HEK293 (cell line): ENCODE measurements at regions not wholly inside any gene's neighbourhood (a gene's known extent, or its start where the extent isn't known, plus 50 kb on each side); places are given as distances from the start of the nearest gene placed in this dataset.
A peak's percentile ranks its signal among the peaks of the same experiment; 100 is the strongest.

ENCODE experiments used
- CTCF ChIA-PET: fragments of 350-600 bp; formaldehyde crosslinking; extraction: SDS; loops from one replicate; lab custom pipeline; 2021; ENCODE audit warnings: antibody characterized with exemption; lab: Yijun Ruan, JAX
- POLR2A ChIA-PET: fragments of 300-600 bp; formaldehyde crosslinking; extraction: SDS; loops from one replicate; lab custom pipeline; 2020; ENCODE audit warnings: antibody characterized with exemption, inconsistent platforms; lab: Yijun Ruan, JAX
- H3K27ac ChIP-seq: fragments of 200-500 bp; sonication (Bioruptor generic); 2 replicates; pipeline ENCODE4 v1.5.1; 2014; ENCODE audit warnings: low read depth, low read length, control low read depth, inconsistent platforms; ENCODE audit errors: extremely low read depth
- H3K36me3 ChIP-seq, 2 experiments: fragments of 200-500 bp in 1 of 2; sonication (Bioruptor generic) in 1 of 2; 1 replicate in 1 of 2; 2 replicates in 1 of 2; pipeline ENCODE4 v1.5.1; 2014 to 2017; ENCODE audit warnings: inconsistent platforms in 2 of 2, low read length in 2 of 2; ENCODE audit not compliant: control insufficient read depth in 2 of 2, insufficient read depth in 1 of 2
- H3K4me1 ChIP-seq: fragments of 200-500 bp; sonication (Bioruptor generic); 2 replicates; pipeline ENCODE4 v1.5.1; 2014; ENCODE audit warnings: mild to moderate bottlenecking, low read length, inconsistent platforms; ENCODE audit not compliant: control insufficient read depth, insufficient read depth
- H3K4me3 ChIP-seq: 2 replicates; pipeline ENCODE4 v1.5.1; 2011; ENCODE audit warnings: low read depth, mild to moderate bottlenecking, control low read depth, low read length, moderate library complexity
- H3K9me3 ChIP-seq: fragments of 200-500 bp; sonication (Bioruptor generic); 2 replicates; pipeline ENCODE4 v1.5.1; 2014; ENCODE audit warnings: low read depth, low read length, inconsistent platforms; ENCODE audit not compliant: control insufficient read depth, insufficient read depth
- GFI1B ChIP-seq: fragments of 450-650 bp; formaldehyde crosslinking; IDR thresholded peaks from 2 replicates; pipeline ENCODE4 v1.5.1; 2016; ENCODE audit warnings: missing biosample characterization, missing genetic modification characterization
- GLIS1 ChIP-seq: fragments of 450-650 bp; formaldehyde crosslinking; IDR thresholded peaks from 2 replicates; pipeline ENCODE4 v1.5.1; 2016; ENCODE audit warnings: missing biosample characterization, missing genetic modification characterization
- KLF1 ChIP-seq: fragments of 450-650 bp; formaldehyde crosslinking; IDR thresholded peaks from 2 replicates; pipeline ENCODE4 v1.5.1; 2016; ENCODE audit warnings: missing biosample characterization, missing genetic modification characterization
- MYNN ChIP-seq: fragments of 450-650 bp; formaldehyde crosslinking; IDR thresholded peaks from 2 replicates; pipeline ENCODE4 v1.5.1; 2016; ENCODE audit warnings: missing biosample characterization, missing genetic modification characterization, borderline replicate concordance
- PRDM1 ChIP-seq: fragments of 450-650 bp; formaldehyde crosslinking; IDR thresholded peaks from 2 replicates; pipeline ENCODE4; 2016; ENCODE audit warnings: missing biosample characterization, missing genetic modification characterization
- ZIC2 ChIP-seq: fragments of 450-650 bp; formaldehyde crosslinking; IDR thresholded peaks from 2 replicates; pipeline ENCODE4 v1.5.1; 2016; ENCODE audit warnings: missing biosample characterization, missing genetic modification characterization
- ZNF16 ChIP-seq: fragments of 450-650 bp; formaldehyde crosslinking; IDR thresholded peaks from 2 replicates; pipeline ENCODE4 v1.5.1; 2016; ENCODE audit warnings: low read depth, missing biosample characterization, missing genetic modification characterization
- ZNF302 ChIP-seq: fragments of 450-650 bp; formaldehyde crosslinking; IDR thresholded peaks from 2 replicates; pipeline ENCODE4 v1.5.1; 2016; ENCODE audit warnings: missing biosample characterization, missing genetic modification characterization, low read depth
- ZNF37A ChIP-seq: fragments of 450-650 bp; IDR thresholded peaks from 2 replicates; pipeline ENCODE4 v1.5.1; 2018; ENCODE audit warnings: missing biosample characterization, missing genetic modification characterization
- ZNF423 ChIP-seq: fragments of 450-650 bp; formaldehyde crosslinking; IDR thresholded peaks from 2 replicates; pipeline ENCODE4 v1.5.1; 2016; ENCODE audit warnings: missing biosample characterization, missing genetic modification characterization
- ZNF433 ChIP-seq: fragments of 450-650 bp; formaldehyde crosslinking; IDR thresholded peaks from 2 replicates; pipeline ENCODE4 v1.5.1; 2016; ENCODE audit warnings: missing biosample characterization, missing genetic modification characterization, low read depth
- ZNF560 ChIP-seq: fragments of 450-650 bp; formaldehyde crosslinking; IDR thresholded peaks from 2 replicates; pipeline ENCODE4 v1.5.1; 2017; ENCODE audit warnings: missing biosample characterization, missing genetic modification characterization, borderline replicate concordance
- ZNF621 ChIP-seq: fragments of 450-650 bp; formaldehyde crosslinking; IDR thresholded peaks from 2 replicates; pipeline ENCODE4 v1.5.1; 2017; ENCODE audit warnings: missing biosample characterization, missing genetic modification characterization
- ZNF624 ChIP-seq: fragments of 450-650 bp; formaldehyde crosslinking; IDR thresholded peaks from 2 replicates; pipeline ENCODE4 v1.5.1; 2017; ENCODE audit warnings: missing biosample characterization, missing genetic modification characterization
- ZNF626 ChIP-seq: fragments of 450-650 bp; sonication (Bioruptor Pico); formaldehyde crosslinking; IDR thresholded peaks from 2 replicates; pipeline ENCODE4 v1.5.1; 2018; ENCODE audit warnings: missing biosample characterization, missing genetic modification characterization, inconsistent platforms
- ZNF664 ChIP-seq: fragments of 450-650 bp; formaldehyde crosslinking; IDR thresholded peaks from 2 replicates; pipeline ENCODE4 v1.5.1; 2016; ENCODE audit warnings: missing biosample characterization, missing genetic modification characterization
- ZNF843 ChIP-seq: fragments of 450-650 bp; formaldehyde crosslinking; IDR thresholded peaks from 2 replicates; pipeline ENCODE4 v1.5.1; 2016; ENCODE audit warnings: missing biosample characterization, missing genetic modification characterization
- TF ChIP-seq, protein P1 (sequence below): fragments of 450-650 bp; formaldehyde crosslinking; IDR thresholded peaks from 2 replicates; pipeline ENCODE4 v1.5.1; 2016; ENCODE audit warnings: missing biosample characterization, missing genetic modification characterization
- TF ChIP-seq, protein P2 (sequence below): fragments of 450-650 bp; formaldehyde crosslinking; conservative IDR thresholded peaks from 2 replicates; pipeline ENCODE4 v1.5.1; 2016; ENCODE audit warnings: low read depth, missing biosample characterization, missing genetic modification characterization
- TF ChIP-seq, protein P3 (sequence below): fragments of 450-650 bp; formaldehyde crosslinking; IDR thresholded peaks from 2 replicates; pipeline ENCODE4; 2016; ENCODE audit warnings: missing biosample characterization, missing genetic modification characterization
- TF ChIP-seq, protein P4 (sequence below): fragments of 450-650 bp; formaldehyde crosslinking; IDR thresholded peaks from 2 replicates; pipeline ENCODE4 v1.5.1; 2016; ENCODE audit warnings: missing biosample characterization, missing genetic modification characterization, low read depth

DNA sequence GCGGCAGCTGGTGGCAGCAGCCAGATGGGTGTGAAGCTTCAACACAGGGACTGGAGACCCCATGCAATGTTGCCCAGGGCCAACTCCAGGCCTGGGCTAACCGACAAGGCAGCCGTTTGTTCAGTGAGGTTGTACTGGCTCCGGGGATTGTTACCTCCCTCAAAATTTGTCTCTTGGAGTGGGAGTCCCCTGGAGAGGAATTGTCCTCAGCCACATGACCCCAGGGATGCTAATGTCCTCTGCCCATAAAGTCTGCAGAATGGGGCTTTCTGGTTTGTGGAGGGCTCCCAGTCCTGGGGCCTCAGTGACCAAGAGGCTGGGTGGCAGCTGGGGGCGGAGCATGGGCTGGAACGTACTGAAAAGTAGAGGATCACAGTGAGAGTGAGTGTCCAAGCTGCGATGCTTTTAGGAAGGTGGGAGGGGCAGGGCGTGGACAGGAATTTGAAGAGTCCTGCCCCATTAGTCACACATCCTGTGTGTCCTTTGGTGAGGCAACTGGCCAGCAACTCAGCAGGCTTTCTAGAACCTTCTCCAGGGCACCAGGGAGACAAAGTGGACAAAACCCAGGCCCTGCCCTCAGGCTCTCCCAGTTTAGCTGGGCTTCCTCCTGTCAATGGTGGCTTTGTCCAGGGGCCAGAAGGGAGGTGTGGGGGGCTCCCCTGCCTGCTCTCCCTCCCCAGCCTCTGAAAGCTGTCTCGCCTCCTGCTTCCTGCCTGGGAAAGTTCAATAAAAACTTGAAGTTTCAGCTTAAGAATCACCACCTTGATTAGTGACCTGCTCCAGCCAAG, 114.0 kb downstream of the NSG2 start:
- ChIA-PET POLR2A (no interaction called here), CTCF (no interaction called here)
- Histone ChIP-seq H3K36me3 (no peaks in the 10 kb centered on the region), H3K4me1 (no peaks in the 10 kb centered on the region), H3K9me3 (no peaks in the 10 kb centered on the region), H3K27ac (no peak overlapping the region), H3K4me3 (no peak overlapping the region)
- TF ChIP-seq ZNF16 (no peak), KLF1 (tag by site-specific recombination) (peak; percentile 60; the same call in 1 of the 2 replicates), GLIS1 (tag by site-specific recombination) (peak; percentile 18; the same call in 1 of the 2 replicates)

DNA sequence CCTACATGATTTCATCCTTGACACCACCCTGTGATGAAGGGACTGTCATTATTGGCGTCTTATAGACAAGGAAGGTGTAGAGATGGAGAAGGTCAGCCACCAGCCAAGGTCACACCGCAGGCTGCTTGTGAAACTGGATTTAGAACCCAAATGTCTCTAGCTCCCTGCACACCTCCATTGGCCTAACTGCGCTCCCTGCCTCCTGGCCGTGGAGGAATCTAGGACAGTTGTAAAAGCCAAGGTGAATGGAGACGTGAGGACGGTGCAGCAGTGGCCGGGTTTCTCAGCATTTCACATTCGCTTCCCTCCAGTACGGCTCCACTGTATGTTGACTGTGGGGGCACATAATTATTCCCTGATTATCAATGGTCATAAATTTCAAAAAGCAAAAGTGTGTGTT, 119.9 kb downstream of the NSG2 start:
- CTCF ChIA-PET: no interaction called here
- no peaks in the 10 kb centered on the region for H3K36me3 ChIP-seq
- POLR2A ChIA-PET: no interaction called here

DNA sequence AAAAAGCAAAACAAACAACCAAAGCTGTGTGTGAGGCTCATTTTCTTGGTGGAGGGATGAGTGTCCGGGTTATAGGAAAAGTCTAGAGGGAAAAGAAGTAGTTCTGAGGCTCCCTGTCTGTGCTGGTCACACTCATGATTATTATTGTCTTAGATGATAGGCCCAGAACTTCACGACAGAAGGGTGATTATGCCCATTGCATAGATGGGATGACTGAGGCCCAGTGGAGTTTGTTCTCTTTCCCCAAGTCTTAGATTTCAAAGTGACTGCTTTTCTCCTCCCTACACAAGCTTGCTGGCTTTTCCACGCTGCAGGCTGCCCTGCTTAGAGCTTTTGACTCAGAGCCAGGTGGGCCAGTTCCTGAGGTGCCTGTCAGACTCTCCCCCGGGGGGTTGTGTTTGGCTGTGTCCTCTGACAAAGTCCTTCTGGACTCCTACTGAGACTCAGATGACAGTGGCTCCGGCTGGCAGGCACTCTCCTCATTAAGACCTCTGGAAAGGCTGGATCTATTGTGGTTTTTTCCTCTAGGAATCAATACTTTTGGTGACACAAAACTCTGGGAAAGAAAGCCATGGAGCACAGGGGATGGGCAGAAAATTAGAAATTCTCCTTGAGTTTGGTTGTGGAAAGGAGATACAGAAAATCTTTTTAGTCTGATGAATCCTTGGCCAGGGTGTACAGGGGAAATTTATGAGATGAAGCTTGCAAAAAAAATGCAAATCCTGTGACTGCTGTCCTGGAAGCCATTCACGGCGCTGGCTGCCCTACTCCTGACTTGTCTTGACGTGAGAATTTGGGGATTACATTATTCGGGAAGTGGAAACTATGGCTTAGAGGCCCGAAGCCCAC, 120.9 kb downstream of the NSG2 start:
- Histone ChIP-seq H3K9me3 (no peaks in the 10 kb centered on the region), H3K4me1 (no peaks in the 10 kb centered on the region; the same call in 1 of the 2 replicates), H3K4me3 (no peak overlapping the region), H3K36me3 (no peaks in the 10 kb centered on the region), H3K27ac (no peak overlapping the region)
- TF ChIP-seq, protein P1, sequence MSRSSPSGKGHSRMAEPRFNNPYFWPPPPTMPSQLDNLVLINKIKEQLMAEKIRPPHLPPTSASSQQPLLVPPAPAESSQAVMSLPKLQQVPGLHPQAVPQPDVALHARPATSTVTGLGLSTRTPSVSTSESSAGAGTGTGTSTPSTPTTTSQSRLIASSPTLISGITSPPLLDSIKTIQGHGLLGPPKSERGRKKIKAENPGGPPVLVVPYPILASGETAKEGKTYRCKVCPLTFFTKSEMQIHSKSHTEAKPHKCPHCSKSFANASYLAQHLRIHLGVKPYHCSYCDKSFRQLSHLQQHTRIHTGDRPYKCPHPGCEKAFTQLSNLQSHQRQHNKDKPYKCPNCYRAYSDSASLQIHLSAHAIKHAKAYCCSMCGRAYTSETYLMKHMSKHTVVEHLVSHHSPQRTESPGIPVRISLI (tag by site-specific recombination): no peak
- TF ChIP-seq, protein P2, sequence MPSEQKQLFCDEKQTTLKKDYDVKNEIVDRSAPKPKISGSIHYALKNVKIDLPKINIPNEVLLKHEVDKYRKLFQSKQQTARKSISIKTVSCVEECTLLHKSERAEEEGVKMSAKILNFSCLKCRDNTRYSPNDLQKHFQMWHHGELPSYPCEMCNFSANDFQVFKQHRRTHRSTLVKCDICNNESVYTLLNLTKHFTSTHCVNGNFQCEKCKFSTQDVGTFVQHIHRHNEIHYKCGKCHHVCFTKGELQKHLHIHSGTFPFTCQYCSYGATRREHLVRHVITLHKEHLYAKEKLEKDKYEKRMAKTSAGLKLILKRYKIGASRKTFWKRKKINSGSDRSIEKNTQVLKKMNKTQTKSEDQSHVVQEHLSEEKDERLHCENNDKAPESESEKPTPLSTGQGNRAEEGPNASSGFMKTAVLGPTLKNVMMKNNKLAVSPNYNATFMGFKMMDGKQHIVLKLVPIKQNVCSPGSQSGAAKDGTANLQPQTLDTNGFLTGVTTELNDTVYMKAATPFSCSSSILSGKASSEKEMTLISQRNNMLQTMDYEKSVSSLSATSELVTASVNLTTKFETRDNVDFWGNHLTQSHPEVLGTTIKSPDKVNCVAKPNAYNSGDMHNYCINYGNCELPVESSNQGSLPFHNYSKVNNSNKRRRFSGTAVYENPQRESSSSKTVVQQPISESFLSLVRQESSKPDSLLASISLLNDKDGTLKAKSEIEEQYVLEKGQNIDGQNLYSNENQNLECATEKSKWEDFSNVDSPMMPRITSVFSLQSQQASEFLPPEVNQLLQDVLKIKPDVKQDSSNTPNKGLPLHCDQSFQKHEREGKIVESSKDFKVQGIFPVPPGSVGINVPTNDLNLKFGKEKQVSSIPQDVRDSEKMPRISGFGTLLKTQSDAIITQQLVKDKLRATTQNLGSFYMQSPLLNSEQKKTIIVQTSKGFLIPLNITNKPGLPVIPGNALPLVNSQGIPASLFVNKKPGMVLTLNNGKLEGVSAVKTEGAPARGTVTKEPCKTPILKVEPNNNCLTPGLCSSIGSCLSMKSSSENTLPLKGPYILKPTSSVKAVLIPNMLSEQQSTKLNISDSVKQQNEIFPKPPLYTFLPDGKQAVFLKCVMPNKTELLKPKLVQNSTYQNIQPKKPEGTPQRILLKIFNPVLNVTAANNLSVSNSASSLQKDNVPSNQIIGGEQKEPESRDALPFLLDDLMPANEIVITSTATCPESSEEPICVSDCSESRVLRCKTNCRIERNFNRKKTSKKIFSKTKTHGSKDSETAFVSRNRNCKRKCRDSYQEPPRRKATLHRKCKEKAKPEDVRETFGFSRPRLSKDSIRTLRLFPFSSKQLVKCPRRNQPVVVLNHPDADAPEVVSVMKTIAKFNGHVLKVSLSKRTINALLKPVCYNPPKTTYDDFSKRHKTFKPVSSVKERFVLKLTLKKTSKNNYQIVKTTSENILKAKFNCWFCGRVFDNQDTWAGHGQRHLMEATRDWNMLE (tag by site-specific recombination): no peak
- TF ChIP-seq ZNF560 (tag by site-specific recombination): no peak
- TF ChIP-seq ZNF624 (tag by site-specific recombination): no peak
- TF ChIP-seq ZNF302 (tag by site-specific recombination): no peak
- TF ChIP-seq, protein P3, sequence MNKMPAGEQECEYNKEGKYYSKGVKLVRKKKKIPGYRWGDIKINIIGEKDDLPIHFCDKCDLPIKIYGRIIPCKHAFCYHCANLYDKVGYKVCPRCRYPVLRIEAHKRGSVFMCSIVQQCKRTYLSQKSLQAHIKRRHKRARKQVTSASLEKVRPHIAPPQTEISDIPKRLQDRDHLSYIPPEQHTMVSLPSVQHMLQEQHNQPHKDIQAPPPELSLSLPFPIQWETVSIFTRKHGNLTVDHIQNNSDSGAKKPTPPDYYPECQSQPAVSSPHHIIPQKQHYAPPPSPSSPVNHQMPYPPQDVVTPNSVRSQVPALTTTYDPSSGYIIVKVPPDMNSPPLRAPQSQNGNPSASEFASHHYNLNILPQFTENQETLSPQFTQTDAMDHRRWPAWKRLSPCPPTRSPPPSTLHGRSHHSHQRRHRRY (tag by site-specific recombination): no peak
- TF ChIP-seq ZNF621 (tag by site-specific recombination): no peak
- TF ChIP-seq ZNF843 (tag by site-specific recombination): no peak
- TF ChIP-seq ZNF433 (tag by site-specific recombination): no peak
- TF ChIP-seq GLIS1 (tag by site-specific recombination): peak; percentile 61
- no peak for TF ChIP-seq ZNF626
- TF ChIP-seq ZIC2: peak; percentile 69
- TF ChIP-seq, protein P4, sequence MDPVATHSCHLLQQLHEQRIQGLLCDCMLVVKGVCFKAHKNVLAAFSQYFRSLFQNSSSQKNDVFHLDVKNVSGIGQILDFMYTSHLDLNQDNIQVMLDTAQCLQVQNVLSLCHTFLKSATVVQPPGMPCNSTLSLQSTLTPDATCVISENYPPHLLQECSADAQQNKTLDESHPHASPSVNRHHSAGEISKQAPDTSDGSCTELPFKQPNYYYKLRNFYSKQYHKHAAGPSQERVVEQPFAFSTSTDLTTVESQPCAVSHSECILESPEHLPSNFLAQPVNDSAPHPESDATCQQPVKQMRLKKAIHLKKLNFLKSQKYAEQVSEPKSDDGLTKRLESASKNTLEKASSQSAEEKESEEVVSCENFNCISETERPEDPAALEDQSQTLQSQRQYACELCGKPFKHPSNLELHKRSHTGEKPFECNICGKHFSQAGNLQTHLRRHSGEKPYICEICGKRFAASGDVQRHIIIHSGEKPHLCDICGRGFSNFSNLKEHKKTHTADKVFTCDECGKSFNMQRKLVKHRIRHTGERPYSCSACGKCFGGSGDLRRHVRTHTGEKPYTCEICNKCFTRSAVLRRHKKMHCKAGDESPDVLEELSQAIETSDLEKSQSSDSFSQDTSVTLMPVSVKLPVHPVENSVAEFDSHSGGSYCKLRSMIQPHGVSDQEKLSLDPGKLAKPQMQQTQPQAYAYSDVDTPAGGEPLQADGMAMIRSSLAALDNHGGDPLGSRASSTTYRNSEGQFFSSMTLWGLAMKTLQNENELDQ (tag by site-specific recombination): no peak
- TF ChIP-seq GFI1B (tag by site-specific recombination): no peak
- 0 out of 2 replicates have a peak, but pooled peaks have one; percentile 14 for TF ChIP-seq ZNF423 (tag by site-specific recombination)
- TF ChIP-seq ZNF37A (tag by site-specific recombination): no peak
- no peak for TF ChIP-seq ZNF664 (tag by site-specific recombination)
- CTCF ChIA-PET: no interaction called here
- POLR2A ChIA-PET: no interaction called here

More for the DNA sequence above, 119.9 kb downstream of the NSG2 start:
- H3K4me3 ChIP-seq: no peak overlapping the region
- H3K9me3 ChIP-seq: no peaks in the 10 kb centered on the region
- no peak overlapping the region for H3K27ac ChIP-seq
- TF ChIP-seq PRDM1 (tag by site-specific recombination) (no peak), MYNN (tag by site-specific recombination) (no peak)
- TF ChIP-seq, all 188 proteins: peak for 0
- no peaks in the 10 kb centered on the region; the same call in 1 of the 2 replicates for H3K4me1 ChIP-seq
